Osteoblast (primary cell): ENCODE measurements at regions not wholly inside any gene's neighbourhood (a gene's known extent, or its start where the extent isn't known, plus 50 kb on each side); places are given as distances from the start of the nearest gene placed in this dataset.
"Not testable (repeated sequence)": the region's sequence is repeated elsewhere in the genome, so short reads cannot be mapped to it uniquely, and the experiment has no call there.

ENCODE experiments used
- DNase-seq: peaks from one replicate; pipeline ENCODE4 v3.0.0; 2011; ENCODE audit warnings: low spot score, mixed read lengths; ENCODE audit not compliant: insufficient read length; ENCODE audit errors: missing footprints
- H2AFZ ChIP-seq: 2 replicates; pipeline ENCODE4 v1.6.0; 2011; ENCODE audit warnings: mild to moderate bottlenecking, low read length
- H3K27ac ChIP-seq: 2 replicates; pipeline ENCODE4 v1.5.1; 2011; ENCODE audit warnings: mild to moderate bottlenecking, low read depth, low read length, moderate library complexity
- H3K27me3 ChIP-seq: 2 replicates; pipeline ENCODE4 v1.6.0; 2012; ENCODE audit warnings: mild to moderate bottlenecking, control low read depth, inconsistent platforms, low read length, moderate library complexity; ENCODE audit not compliant: insufficient read depth
- H3K36me3 ChIP-seq: 2 replicates; pipeline ENCODE4 v1.5.1; 2011; ENCODE audit warnings: mild to moderate bottlenecking, low read length, control low read depth, moderate library complexity; ENCODE audit not compliant: insufficient read depth
- H3K4me1 ChIP-seq: 2 replicates; pipeline ENCODE4 v1.5.1; 2011; ENCODE audit warnings: mild to moderate bottlenecking, low read length, control low read depth, moderate library complexity; ENCODE audit not compliant: insufficient read depth
- H3K4me2 ChIP-seq: 2 replicates; pipeline ENCODE4 v1.6.0; 2011; ENCODE audit warnings: mild to moderate bottlenecking, low read length; ENCODE audit not compliant: insufficient read depth
- H3K4me3 ChIP-seq: fragments of 200-600 bp; sonication (generic); 3 replicates; pipeline ENCODE4 v1.5.1; 2012; ENCODE audit warnings: mild to moderate bottlenecking, low read length, inconsistent platforms; ENCODE audit not compliant: insufficient read depth
- H3K79me2 ChIP-seq: 2 replicates; pipeline ENCODE4 v1.6.0; 2012; ENCODE audit warnings: mild to moderate bottlenecking, low read length, control low read depth, inconsistent platforms; ENCODE audit not compliant: insufficient read depth
- H3K9me3 ChIP-seq: 2 replicates; pipeline ENCODE4 v1.5.1; 2011; ENCODE audit warnings: low read depth, low read length, control low read depth
- H4K20me1 ChIP-seq: 2 replicates; pipeline ENCODE4 v1.6.0; 2012; ENCODE audit warnings: mild to moderate bottlenecking, low read length, control low read depth; ENCODE audit not compliant: insufficient read depth
- TF ChIP-seq, protein P1 (sequence below): IDR thresholded peaks from 2 replicates; pipeline ENCODE4 v1.5.1; 2011; ENCODE audit warnings: mild to moderate bottlenecking, low read depth, low read length, moderate library complexity; ENCODE audit errors: extremely low read depth

DNA sequence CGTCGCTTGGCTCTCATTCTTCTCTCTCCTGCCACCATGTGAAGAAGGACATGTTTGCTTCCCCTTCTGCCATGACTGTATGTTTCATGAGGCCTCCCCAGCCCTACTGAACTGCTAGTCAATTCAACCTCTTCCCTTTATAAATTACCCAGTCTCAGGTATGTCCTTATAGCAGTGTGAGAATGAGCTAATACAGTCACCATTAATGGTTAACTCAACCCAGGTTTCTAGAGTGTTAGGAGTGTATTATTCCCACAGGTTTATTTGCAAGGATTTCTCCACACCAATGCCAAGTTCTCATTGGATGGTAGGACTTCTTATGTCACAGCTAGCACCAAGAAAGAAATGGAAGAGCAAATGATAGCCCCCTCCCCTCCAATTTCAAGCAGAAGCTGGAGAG lies 71.9 kb downstream of the DYNAP start:
- H3K27me3 ChIP-seq: peaks cover 8% of the 10 kb centered on the region
- no peaks in the 10 kb centered on the region for H3K79me2 ChIP-seq
- H2AFZ ChIP-seq: no peak overlapping the region
- DNase-seq: no peak
- no peak overlapping the region for H3K27ac ChIP-seq
- no peak overlapping the region for H3K4me3 ChIP-seq
- TF ChIP-seq, protein P1, sequence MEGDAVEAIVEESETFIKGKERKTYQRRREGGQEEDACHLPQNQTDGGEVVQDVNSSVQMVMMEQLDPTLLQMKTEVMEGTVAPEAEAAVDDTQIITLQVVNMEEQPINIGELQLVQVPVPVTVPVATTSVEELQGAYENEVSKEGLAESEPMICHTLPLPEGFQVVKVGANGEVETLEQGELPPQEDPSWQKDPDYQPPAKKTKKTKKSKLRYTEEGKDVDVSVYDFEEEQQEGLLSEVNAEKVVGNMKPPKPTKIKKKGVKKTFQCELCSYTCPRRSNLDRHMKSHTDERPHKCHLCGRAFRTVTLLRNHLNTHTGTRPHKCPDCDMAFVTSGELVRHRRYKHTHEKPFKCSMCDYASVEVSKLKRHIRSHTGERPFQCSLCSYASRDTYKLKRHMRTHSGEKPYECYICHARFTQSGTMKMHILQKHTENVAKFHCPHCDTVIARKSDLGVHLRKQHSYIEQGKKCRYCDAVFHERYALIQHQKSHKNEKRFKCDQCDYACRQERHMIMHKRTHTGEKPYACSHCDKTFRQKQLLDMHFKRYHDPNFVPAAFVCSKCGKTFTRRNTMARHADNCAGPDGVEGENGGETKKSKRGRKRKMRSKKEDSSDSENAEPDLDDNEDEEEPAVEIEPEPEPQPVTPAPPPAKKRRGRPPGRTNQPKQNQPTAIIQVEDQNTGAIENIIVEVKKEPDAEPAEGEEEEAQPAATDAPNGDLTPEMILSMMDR: no peak
- no peak overlapping the region for H3K4me2 ChIP-seq
- H4K20me1 ChIP-seq: no peaks in the 10 kb centered on the region
- no peaks in the 10 kb centered on the region for H3K9me3 ChIP-seq
- no peaks in the 10 kb centered on the region for H3K36me3 ChIP-seq
- H3K4me1 ChIP-seq: no peaks in the 10 kb centered on the region

DNA sequence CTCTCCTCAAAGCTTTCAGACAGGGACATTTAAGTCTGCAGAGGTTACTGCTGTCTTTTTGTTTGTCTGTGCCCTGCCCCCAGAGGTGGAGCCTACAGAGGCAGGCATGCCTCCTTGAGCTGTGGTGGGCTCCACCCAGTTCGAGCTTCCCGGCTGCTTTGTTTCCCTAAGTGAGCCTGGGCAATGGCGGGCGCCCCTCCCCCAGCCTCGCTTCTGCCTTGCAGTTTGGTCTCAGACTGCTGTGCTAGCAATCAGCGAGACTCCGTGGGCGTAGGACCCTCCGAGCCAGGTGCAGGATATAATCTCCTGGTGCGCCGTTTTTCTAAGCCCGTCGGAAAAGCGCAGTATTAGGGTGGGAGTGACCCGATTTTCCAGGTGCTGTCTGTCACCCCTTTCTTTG lies 78.7 kb downstream of the DYNAP start:
- not testable (repeated sequence) for H4K20me1 ChIP-seq, H3K27me3 ChIP-seq, H3K27ac ChIP-seq, H3K36me3 ChIP-seq, H3K4me3 ChIP-seq, H3K4me2 ChIP-seq, H3K9me3 ChIP-seq, H2AFZ ChIP-seq, H3K4me1 ChIP-seq, H3K79me2 ChIP-seq, DNase-seq

DNA sequence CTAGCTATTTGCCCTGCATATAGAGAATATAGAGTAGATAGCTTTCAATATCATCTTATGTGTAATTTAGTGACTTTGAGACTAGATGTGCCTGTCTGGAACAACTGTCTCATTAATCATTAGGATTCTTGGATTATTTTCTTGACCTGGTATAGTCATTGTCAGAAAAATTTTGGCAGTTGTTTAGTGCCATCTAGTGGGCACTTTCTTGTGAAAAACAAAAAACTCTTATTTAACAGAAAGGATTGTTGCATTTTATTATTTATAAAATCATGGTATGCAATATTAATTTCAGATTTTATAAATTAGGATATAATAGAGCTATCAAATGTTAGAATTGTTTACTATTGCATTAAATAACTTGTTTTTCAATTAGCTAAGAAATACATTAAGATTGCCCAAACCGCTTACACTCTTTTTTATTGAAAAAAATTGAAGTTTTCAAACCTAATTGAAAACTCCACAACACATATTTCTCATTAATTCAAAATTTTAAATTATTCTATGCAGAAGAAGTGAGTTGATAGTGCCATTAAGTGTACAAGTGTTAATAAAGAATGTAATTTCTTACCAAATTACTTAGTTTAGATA lies 80.3 kb downstream of the DYNAP start:
- Histone ChIP-seq H3K4me1 (peaks cover 4% of the 10 kb centered on the region), H4K20me1 (no peaks in the 10 kb centered on the region), H3K4me3 (no peak overlapping the region), H3K27me3 (no peaks in the 10 kb centered on the region), H3K27ac (no peak overlapping the region), H3K9me3 (no peaks in the 10 kb centered on the region), H3K36me3 (no peaks in the 10 kb centered on the region), H3K4me2 (no peak overlapping the region), H2AFZ (no peak overlapping the region), H3K79me2 (no peaks in the 10 kb centered on the region)
- TF ChIP-seq, protein P1: peak; percentile 60
- DNase-seq: no peak

DNA sequence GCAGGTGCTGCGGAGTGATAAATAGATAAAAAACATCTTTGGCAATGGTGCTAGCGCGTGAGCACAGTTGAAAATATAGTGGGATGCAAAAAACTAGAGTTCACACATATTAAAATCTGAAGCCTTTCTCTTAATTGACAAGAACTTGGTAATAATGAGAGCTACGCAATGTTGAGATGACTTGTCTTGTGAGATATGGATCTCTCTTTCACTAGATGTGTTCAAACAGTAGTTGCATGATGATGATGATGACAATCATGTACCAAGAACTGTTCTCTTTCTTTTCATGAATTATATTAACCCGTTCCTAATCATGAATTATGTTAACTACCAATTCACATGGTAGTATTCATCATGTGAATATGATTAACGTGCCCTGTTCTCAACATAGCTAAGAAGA lies 81.1 kb downstream of the DYNAP start:
- Histone ChIP-seq H3K36me3 (no peaks in the 10 kb centered on the region), H3K4me2 (no peak overlapping the region), H3K27me3 (no peaks in the 10 kb centered on the region), H3K27ac (no peak overlapping the region), H4K20me1 (no peaks in the 10 kb centered on the region), H3K4me3 (no peak overlapping the region), H2AFZ (no peak overlapping the region), H3K9me3 (no peaks in the 10 kb centered on the region), H3K79me2 (no peaks in the 10 kb centered on the region), H3K4me1 (peaks cover 4% of the 10 kb centered on the region)
- DNase-seq: no peak
- TF ChIP-seq, protein P1: no peak
